ENCODE measurements at regions not wholly inside any gene's neighbourhood (a gene's known extent, or its start where the extent isn't known, plus 50 kb on each side); places are given as distances from the start of the nearest gene placed in this dataset.

- DNase-seq (ENCODE audit: extremely low spot score): no peak
- CTCF ChIA-PET: no interaction called here
- TF ChIP-seq ELF4 (IDR thresholded peaks at IDR 0.05): no peak
- no peak for TF ChIP-seq SP1 (IDR thresholded peaks at IDR 0.05)
- TF ChIP-seq FOXK2 (IDR thresholded peaks at IDR 0.05): no peak
- no peak for TF ChIP-seq CTBP1 (IDR thresholded peaks at IDR 0.05; ENCODE audit: borderline replicate concordance)
- TF ChIP-seq BHLHE40 (IDR thresholded peaks at IDR 0.05; ENCODE audit: borderline replicate concordance): no peak
- POLR2A ChIA-PET: no interaction called here
Observed at GRCh38 chr20:48017509-48017908, 232.2 kb upstream of the SULF2 start.

- POLR2A ChIA-PET: no interaction called here
- DNase-seq (ENCODE audit: extremely low spot score): no peak
- CTCF ChIA-PET: no interaction called here
- TF ChIP-seq L3MBTL2 (conservative IDR thresholded peaks at IDR 0.05): no peak
- TF ChIP-seq FOXA1 (IDR thresholded peaks at IDR 0.05): no peak
- no peak for TF ChIP-seq NFRKB (IDR thresholded peaks at IDR 0.05)
- no peak for TF ChIP-seq TARDBP (IDR thresholded peaks at IDR 0.05)
- TF ChIP-seq LEF1 (IDR thresholded peaks at IDR 0.05; ENCODE audit: borderline replicate concordance): no peak
- no peak for TF ChIP-seq SUZ12 (IDR thresholded peaks at IDR 0.05)
- TF ChIP-seq PKNOX1 (IDR thresholded peaks at IDR 0.05): no peak
- TF ChIP-seq ARNT (IDR thresholded peaks at IDR 0.05): no peak
- TF ChIP-seq ELF4 (IDR thresholded peaks at IDR 0.05): no peak
- TF ChIP-seq FOXK2 (IDR thresholded peaks at IDR 0.05): no peak
- TF ChIP-seq BHLHE40 (IDR thresholded peaks at IDR 0.05; ENCODE audit: borderline replicate concordance): no peak
Observed at GRCh38 chr20:48015943-48016723, 230.9 kb upstream of the SULF2 start.

- POLR2A ChIA-PET: no interaction called here
- CTCF ChIA-PET: no interaction called here
- no peak for DNase-seq (ENCODE audit: extremely low spot score)
- TF ChIP-seq ARNT (IDR thresholded peaks at IDR 0.05): no peak
- no peak for TF ChIP-seq LEF1 (IDR thresholded peaks at IDR 0.05; ENCODE audit: borderline replicate concordance)
- no peak for TF ChIP-seq BHLHE40 (IDR thresholded peaks at IDR 0.05; ENCODE audit: borderline replicate concordance)
- TF ChIP-seq NFRKB (IDR thresholded peaks at IDR 0.05): no peak
- TF ChIP-seq FOXK2 (IDR thresholded peaks at IDR 0.05): no peak
- no peak for TF ChIP-seq ELF4 (IDR thresholded peaks at IDR 0.05)
- TF ChIP-seq SP1 (IDR thresholded peaks at IDR 0.05): no peak
- TF ChIP-seq L3MBTL2 (conservative IDR thresholded peaks at IDR 0.05): no peak
- TF ChIP-seq FOXM1 (IDR thresholded peaks at IDR 0.05; ENCODE audit: borderline replicate concordance): no peak
- TF ChIP-seq FOXA1 (IDR thresholded peaks at IDR 0.05): no peak
- TF ChIP-seq CTBP1 (IDR thresholded peaks at IDR 0.05; ENCODE audit: borderline replicate concordance): no peak
- TF ChIP-seq ZNF384 (IDR thresholded peaks at IDR 0.05): no peak
- TF ChIP-seq HDGF (IDR thresholded peaks at IDR 0.05; ENCODE audit: borderline replicate concordance): no peak
- no peak for TF ChIP-seq PKNOX1 (IDR thresholded peaks at IDR 0.05)
Observed at GRCh38 chr20:48015141-48015910, 230.0 kb upstream of the SULF2 start.

- ChIA-PET CTCF (no interaction called here), POLR2A (no interaction called here)
- no peak for DNase-seq (ENCODE audit: extremely low spot score)
- TF ChIP-seq HDGF (IDR thresholded peaks at IDR 0.05; ENCODE audit: borderline replicate concordance) (no peak), LEF1 (IDR thresholded peaks at IDR 0.05; ENCODE audit: borderline replicate concordance) (no peak), FOXA1 (IDR thresholded peaks at IDR 0.05) (no peak), TARDBP (IDR thresholded peaks at IDR 0.05) (no peak), L3MBTL2 (conservative IDR thresholded peaks at IDR 0.05) (no peak), FOXM1 (IDR thresholded peaks at IDR 0.05; ENCODE audit: borderline replicate concordance) (no peak), ARNT (IDR thresholded peaks at IDR 0.05) (no peak)
Observed at GRCh38 chr20:48012401-48012974, 227.2 kb upstream of the SULF2 start.

- no peak for DNase-seq (ENCODE audit: extremely low spot score)
- ChIA-PET CTCF (no interaction called here), POLR2A (no interaction called here)
- TF ChIP-seq LEF1 (IDR thresholded peaks at IDR 0.05; ENCODE audit: borderline replicate concordance) (no peak), ZNF384 (IDR thresholded peaks at IDR 0.05) (no peak), BHLHE40 (IDR thresholded peaks at IDR 0.05; ENCODE audit: borderline replicate concordance) (no peak), TARDBP (IDR thresholded peaks at IDR 0.05) (no peak), PKNOX1 (IDR thresholded peaks at IDR 0.05) (no peak)
Observed at GRCh38 chr20:48011025-48011424, 225.7 kb upstream of the SULF2 start.

- POLR2A ChIA-PET: no interaction called here
- DNase-seq (ENCODE audit: extremely low spot score): no peak
- TF ChIP-seq L3MBTL2 (conservative IDR thresholded peaks at IDR 0.05): no peak
- no peak for TF ChIP-seq FOXM1 (IDR thresholded peaks at IDR 0.05; ENCODE audit: borderline replicate concordance)
- no peak for TF ChIP-seq CTBP1 (IDR thresholded peaks at IDR 0.05; ENCODE audit: borderline replicate concordance)
- no peak for TF ChIP-seq FOXK2 (IDR thresholded peaks at IDR 0.05)
- no peak for TF ChIP-seq PKNOX1 (IDR thresholded peaks at IDR 0.05)
- TF ChIP-seq BHLHE40 (IDR thresholded peaks at IDR 0.05; ENCODE audit: borderline replicate concordance): no peak
- TF ChIP-seq ELF4 (IDR thresholded peaks at IDR 0.05): no peak
- no peak for TF ChIP-seq LEF1 (IDR thresholded peaks at IDR 0.05; ENCODE audit: borderline replicate concordance)
- TF ChIP-seq TARDBP (IDR thresholded peaks at IDR 0.05): no peak
- TF ChIP-seq NFRKB (IDR thresholded peaks at IDR 0.05): no peak
- TF ChIP-seq ZNF384 (IDR thresholded peaks at IDR 0.05): no peak
- no peak for TF ChIP-seq SUZ12 (IDR thresholded peaks at IDR 0.05)
- TF ChIP-seq SP1 (IDR thresholded peaks at IDR 0.05): no peak
- no peak for TF ChIP-seq FOXA1 (IDR thresholded peaks at IDR 0.05)
- no peak for TF ChIP-seq ARNT (IDR thresholded peaks at IDR 0.05)
- TF ChIP-seq HDGF (IDR thresholded peaks at IDR 0.05; ENCODE audit: borderline replicate concordance): no peak
- CTCF ChIA-PET: no interaction called here
Observed at GRCh38 chr20:48010623-48011022, 225.3 kb upstream of the SULF2 start.

All from HEK293T (cell line).